ENCODE measurements at regions not wholly inside any gene's neighbourhood (a gene's known extent, or its start where the extent isn't known, plus 50 kb on each side); places are given as distances from the start of the nearest gene placed in this dataset.

- FAIRE-seq = no peak
- peak; percentile 26 for DNase-seq (ENCODE audit: insufficient read length, low spot score)
- TF ChIP-seq POLR2A (IDR thresholded peaks at IDR 0.05; ENCODE audit: low read depth, low read length) = no peak
Observed at GRCh38 chr22:26804911-26805539, 147.6 kb downstream of the MIAT start.

DNA sequence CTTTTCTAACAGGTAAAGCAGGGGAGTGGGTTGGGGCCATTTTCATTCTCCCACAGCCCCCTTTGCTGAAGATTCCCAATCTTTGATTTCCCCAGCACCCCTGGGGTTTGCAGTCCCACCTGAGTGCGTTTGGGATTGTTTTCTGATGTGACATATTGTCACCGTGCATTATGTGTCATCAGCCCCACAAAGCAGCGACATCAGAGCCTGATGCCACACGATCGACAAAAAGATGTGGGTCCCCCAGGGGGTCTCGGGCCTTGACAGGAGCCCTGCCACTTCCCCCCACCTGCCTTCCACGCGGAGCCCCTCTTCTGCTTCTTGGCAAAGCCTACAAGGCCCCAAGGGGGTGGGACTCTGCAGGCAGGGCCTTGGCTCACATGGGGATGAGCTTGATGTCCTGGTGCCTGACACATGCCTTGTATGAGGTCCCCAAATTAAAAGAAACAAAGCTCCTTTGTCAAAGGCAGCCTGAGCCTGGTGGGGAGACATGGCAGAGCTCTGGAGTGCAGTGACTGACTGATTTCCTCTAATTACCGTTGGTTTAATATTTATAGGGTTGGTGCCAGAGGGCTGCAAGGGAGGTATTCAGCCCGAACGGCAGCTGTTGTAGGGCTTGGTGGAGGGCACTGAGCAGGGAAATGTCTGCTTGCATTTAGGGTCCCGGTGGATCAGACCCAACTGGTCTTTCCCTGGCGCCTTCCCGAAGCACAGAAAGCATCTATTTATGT is 149.2 kb downstream of the MIAT start:
- no peak for FAIRE-seq
- no peak for DNase-seq (ENCODE audit: insufficient read length, low spot score)
- TF ChIP-seq POLR2A (IDR thresholded peaks at IDR 0.05; ENCODE audit: low read depth, low read length) = no peak

- no peak for DNase-seq (ENCODE audit: insufficient read length, low spot score)
- no peak for TF ChIP-seq POLR2A (IDR thresholded peaks at IDR 0.05; ENCODE audit: low read depth, low read length)
- no peak for FAIRE-seq
Observed at GRCh38 chr22:26811647-26811992, 154.2 kb downstream of the MIAT start.

DNA sequence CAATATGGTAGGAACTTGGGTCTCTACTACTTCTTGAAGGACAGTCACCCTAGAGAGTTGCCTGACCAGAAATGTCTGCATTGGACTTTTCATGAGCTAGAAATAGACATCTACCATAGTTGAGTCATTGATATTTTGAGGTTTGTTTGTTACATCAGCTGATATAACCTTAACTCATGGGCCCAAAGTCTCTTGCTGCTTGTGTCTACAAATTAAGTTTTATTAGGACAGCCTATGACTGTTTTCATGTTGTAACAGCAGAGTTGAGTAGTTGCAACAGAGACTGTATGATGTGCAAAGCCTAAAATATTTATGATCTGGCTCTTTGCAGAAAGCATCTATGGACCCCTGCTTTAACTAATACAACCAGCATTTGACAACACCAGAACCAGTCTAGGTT is 155.3 kb downstream of the MIAT start:
- FAIRE-seq (no peak), DNase-seq (ENCODE audit: insufficient read length, low spot score) (no peak)
- no peak for TF ChIP-seq POLR2A (IDR thresholded peaks at IDR 0.05; ENCODE audit: low read depth, low read length)

DNA sequence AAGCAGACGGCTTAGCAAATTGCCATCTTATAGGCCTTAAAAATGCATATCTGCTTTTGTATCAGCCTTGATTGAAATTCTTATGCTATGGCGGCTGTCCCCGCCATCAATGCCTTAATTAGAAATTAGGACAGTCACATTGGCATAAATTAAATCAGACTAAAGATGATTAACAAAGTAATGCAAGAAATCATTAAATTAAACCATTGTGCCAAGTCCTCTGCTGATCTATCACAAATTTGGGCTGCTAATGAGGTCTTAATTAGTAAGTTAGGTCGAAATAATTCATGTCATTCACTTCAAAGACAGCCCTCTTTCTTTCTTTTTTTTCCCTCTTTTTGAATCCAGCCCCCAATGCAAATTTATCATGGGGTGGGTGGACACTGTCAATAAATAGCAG is 159.3 kb downstream of the MIAT start:
- DNase-seq (ENCODE audit: insufficient read length, low spot score) (no peak), FAIRE-seq (no peak)
- no peak for TF ChIP-seq POLR2A (IDR thresholded peaks at IDR 0.05; ENCODE audit: low read depth, low read length)

DNA sequence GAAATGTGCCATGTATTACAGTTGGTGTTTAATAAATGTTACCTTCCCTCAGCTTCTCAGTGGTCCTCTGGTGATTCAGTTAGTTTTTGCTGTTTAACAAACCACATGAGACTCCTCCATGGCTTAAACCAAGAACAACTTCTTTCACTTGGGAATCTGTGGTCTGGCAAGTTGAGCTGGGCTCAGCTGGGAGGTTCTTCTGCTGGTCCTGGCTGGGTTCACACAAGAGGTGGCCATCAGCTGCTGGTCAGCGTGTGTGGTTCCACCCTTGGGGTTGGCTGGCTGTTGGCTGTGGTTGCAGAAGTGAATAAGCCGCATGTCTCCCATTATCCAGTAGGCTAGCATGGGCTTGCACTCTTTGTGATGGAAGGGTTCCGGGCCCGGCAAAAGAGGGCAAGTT is 160.5 kb downstream of the MIAT start:
- FAIRE-seq (no peak), DNase-seq (ENCODE audit: insufficient read length, low spot score) (no peak)
- TF ChIP-seq POLR2A (IDR thresholded peaks at IDR 0.05; ENCODE audit: low read depth, low read length) = no peak

DNA sequence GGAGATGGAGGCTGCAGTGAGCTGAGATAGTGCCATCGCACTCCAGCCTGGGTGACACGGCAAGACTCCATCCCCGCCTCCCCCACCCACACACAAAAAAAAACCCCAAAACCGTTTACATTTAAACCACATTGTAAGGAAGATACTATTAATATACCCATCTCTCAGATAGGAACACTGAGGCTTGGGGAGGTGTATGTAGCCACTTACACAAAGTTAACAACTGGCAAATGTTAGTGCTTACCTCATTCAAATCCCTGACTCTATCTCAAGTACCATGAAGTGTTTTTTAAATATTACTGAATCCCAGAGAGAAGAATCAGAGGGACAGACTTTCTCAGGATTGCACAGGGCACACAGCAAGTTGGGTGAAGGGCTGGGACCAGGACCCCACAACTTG is 164.5 kb downstream of the MIAT start:
- TF ChIP-seq POLR2A (IDR thresholded peaks at IDR 0.05; ENCODE audit: low read depth, low read length) = no peak
- FAIRE-seq (no peak), DNase-seq (ENCODE audit: insufficient read length, low spot score) (no peak)

GRCh38 chr22:26822313-26822712 is 164.9 kb downstream of the MIAT start:
- DNase-seq (ENCODE audit: insufficient read length, low spot score) (no peak), FAIRE-seq (no peak)
- TF ChIP-seq POLR2A (IDR thresholded peaks at IDR 0.05; ENCODE audit: low read depth, low read length) = no peak

DNA sequence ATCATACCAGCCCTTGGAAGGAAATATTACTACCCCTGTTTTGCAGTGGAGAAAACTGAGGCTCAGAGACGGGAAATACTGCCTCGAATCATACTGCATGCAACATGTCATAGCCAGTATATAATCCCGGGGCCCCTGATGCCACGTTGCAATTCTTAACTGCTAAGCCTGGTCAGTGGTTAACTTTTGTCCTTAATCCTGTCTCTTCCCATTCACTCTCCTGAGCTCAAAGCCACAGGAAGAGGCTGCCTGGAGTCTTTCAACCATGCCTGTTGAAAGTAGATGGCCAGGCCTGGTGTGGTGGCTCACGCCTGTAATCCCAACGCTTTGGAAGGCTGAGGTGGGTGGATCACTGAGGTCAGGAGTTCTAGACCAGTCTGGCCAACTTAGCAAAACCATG is 166.6 kb downstream of the MIAT start:
- no peak for TF ChIP-seq POLR2A (IDR thresholded peaks at IDR 0.05; ENCODE audit: low read depth, low read length)
- DNase-seq (ENCODE audit: insufficient read length, low spot score) (no peak), FAIRE-seq (no peak)

DNA sequence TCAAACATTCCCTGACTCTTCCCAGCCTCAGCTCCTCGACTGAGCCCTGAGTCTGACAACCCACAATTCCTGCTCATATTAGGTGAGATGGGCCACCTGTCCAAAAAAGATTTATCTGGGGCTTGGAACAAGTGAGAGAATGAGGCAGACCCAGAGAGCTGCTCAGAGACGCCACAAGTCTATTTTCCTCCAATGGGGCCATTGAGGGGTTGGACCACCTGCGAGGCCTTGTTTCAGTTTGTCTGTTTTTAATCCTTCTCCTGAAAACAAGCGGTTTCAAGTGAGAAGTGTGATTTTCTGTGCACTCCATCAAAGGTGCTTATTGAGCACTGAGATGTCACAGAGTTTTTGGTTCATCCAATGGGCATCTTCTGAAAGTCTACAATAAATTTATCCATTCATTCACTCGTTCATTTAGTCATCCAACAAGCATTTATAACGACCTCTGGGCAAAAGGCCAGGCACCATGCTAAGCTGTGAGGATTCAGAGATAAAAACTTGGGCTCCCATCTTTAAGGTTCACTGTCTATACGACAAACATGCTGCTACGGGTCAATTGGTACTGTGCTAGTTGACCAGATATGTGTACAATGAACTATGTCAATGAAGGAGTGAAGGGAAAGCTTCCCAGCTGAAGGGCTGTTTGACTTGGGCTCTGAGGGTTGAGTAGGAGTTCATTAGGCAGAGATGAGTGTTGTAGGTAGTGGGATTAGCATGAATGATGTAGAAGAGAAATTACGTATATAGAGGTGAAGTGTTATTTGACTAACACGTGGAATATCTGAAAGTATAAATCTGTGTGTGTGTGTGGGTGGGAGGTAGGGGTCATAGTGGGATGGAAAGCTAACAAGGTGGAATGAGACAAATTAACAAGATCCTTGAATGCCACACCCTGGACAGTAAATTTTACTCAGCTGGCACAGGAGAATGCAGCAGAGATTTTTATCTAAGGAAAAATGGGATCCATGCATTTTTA is 168.9 kb downstream of the MIAT start:
- no peak for DNase-seq (ENCODE audit: insufficient read length, low spot score)
- no peak for TF ChIP-seq POLR2A (IDR thresholded peaks at IDR 0.05; ENCODE audit: low read depth, low read length)
- FAIRE-seq = no peak

- FAIRE-seq (no peak), DNase-seq (ENCODE audit: insufficient read length, low spot score) (no peak)
- TF ChIP-seq POLR2A (IDR thresholded peaks at IDR 0.05; ENCODE audit: low read depth, low read length) = no peak
Observed at GRCh38 chr22:26827611-26828010, 170.2 kb downstream of the MIAT start.

DNA sequence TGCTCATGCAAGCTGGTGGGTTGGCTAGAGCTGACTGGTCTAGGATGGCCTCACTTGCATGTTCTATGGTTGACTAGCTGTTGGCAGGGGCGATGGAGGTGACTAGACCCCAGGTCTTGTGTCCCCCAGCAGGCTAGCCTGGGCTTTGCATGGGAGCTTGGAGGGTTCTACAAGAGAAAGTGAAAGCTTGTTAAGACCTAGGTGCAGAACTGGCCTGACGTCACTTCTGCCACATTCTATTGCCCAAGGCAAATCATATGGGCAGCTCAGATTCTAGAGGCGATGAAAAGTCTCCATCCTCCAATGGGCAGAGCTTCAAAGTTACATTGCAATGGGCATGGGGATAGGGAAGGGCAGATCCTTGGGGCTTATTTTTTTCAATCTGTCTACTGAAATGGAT is 170.9 kb downstream of the MIAT start:
- FAIRE-seq = no peak
- DNase-seq (ENCODE audit: insufficient read length, low spot score) = no peak
- TF ChIP-seq POLR2A (IDR thresholded peaks at IDR 0.05; ENCODE audit: low read depth, low read length) = no peak

GRCh38 chr22:26830837-26831236 is 173.4 kb downstream of the MIAT start:
- no peak for FAIRE-seq
- DNase-seq (ENCODE audit: insufficient read length, low spot score) = no peak

DNA sequence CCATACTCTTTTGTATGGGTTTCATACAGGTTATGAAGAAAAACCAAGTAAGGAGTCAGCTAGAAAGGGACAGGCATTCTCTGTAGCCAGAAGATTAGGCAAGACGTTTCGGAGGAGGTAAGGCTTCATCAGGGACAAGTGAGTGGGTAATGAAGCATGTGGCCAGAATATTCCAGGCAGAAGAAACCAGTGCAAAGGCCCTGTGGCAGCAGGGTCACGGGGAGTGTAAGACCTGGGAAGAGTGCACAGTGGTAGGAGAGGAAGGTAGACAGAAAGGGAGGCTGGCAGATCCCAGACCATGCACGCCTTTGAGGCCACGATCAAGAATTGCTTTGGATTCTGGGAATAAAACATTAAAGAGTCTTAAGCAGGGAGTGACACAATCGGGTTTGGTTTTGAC is 177.6 kb downstream of the MIAT start:
- no peak for DNase-seq (ENCODE audit: insufficient read length, low spot score)
- no peak for FAIRE-seq
- TF ChIP-seq POLR2A (IDR thresholded peaks at IDR 0.05; ENCODE audit: low read depth, low read length) = no peak

More at GRCh38 chr22:26830837-26831236, 173.4 kb downstream of the MIAT start:
- TF ChIP-seq POLR2A (IDR thresholded peaks at IDR 0.05; ENCODE audit: low read depth, low read length) = no peak
